AG04450 (cell line): ENCODE measurements at regions not wholly inside any gene's neighbourhood (a gene's known extent, or its start where the extent isn't known, plus 50 kb on each side); places are given as distances from the start of the nearest gene placed in this dataset.
A peak's percentile ranks its signal among the peaks of the same experiment; 100 is the strongest.

ENCODE experiments used
- CTCF ChIA-PET: fragments of 300-600, 350-600 bp; formaldehyde crosslinking; extraction: SDS; loops from one replicate; lab custom pipeline; 2022; ENCODE audit warnings: antibody characterized with exemption, inconsistent platforms; lab: Charles Lee
- POLR2A ChIA-PET: fragments of 350-600 bp; formaldehyde crosslinking; extraction: SDS; loops from one replicate; lab custom pipeline; 2021; ENCODE audit warnings: antibody characterized with exemption, inconsistent platforms; lab: Yijun Ruan, JAX
- DNase-seq: peaks from one replicate; pipeline ENCODE4 v3.0.0-alpha.2; 2011; ENCODE audit warnings: low read depth, low spot score
- H3K27ac ChIP-seq: one replicate; pipeline ENCODE4 v1.5.1; 2012; ENCODE audit warnings: low read depth, low read length, control low read depth
- H3K27me3 ChIP-seq: one replicate; pipeline ENCODE4 v1.6.0; 2012; ENCODE audit warnings: low read length; ENCODE audit not compliant: control insufficient read depth, insufficient read depth
- H3K4me3 ChIP-seq: 2 replicates; pipeline ENCODE4 v1.5.1; 2011; ENCODE audit warnings: mild to moderate bottlenecking, low read depth, low read length, control low read depth
- H3K9me3 ChIP-seq: 2 replicates; pipeline ENCODE4 v1.5.1; 2012; ENCODE audit warnings: low read length; ENCODE audit not compliant: control insufficient read depth, insufficient read depth
- CTCF ChIP-seq: IDR thresholded peaks from 2 replicates; pipeline ENCODE4 v1.5.1; 2011; ENCODE audit warnings: low read depth, low read length, control low read depth, inconsistent platforms

DNA sequence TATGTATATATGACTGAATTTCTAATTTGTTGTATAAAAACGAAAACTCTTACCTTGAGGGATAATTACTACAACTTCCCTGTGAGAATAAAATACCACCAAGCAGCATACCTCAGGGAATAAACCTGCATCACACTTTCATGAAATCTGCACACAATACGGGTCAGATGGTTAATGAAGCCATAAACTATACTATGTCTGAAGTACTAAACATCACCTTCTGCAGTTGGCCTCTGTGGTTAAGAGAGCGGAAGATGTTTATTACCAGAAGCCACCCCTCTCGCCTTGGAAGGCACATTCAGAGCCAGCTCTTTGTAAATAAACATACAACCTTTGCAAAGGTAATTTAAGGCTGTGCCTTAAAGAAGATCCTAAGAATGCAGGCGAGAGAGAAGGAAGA lies 462.1 kb upstream of the NR2F2 start:
- no peak overlapping the region for H3K27ac ChIP-seq
- no peaks in the 10 kb centered on the region for H3K9me3 ChIP-seq
- CTCF ChIA-PET, result interaction anchor here (0.7 kb wide), 1 partner anchor 99 kb away, joined by 3 read pairs; no protein-coding TSS in a partner anchor
- DNase-seq, result no peak
- TF ChIP-seq CTCF, result no peak
- H3K27me3 ChIP-seq, result no peaks in the 10 kb centered on the region
- no peak overlapping the region for H3K4me3 ChIP-seq
- POLR2A ChIA-PET, result no interaction called here

- ChIA-PET POLR2A (no interaction called here), CTCF (no interaction called here)
- no peaks in the 10 kb centered on the region for H3K27me3 ChIP-seq
- no peaks in the 10 kb centered on the region for H3K9me3 ChIP-seq
- H3K27ac ChIP-seq, result no peak overlapping the region
- DNase-seq, result no peak
- no peak overlapping the region for H3K4me3 ChIP-seq
- no peak for TF ChIP-seq CTCF
Measured at GRCh38 chr15:95868970-95869369, 461.5 kb upstream of the NR2F2 start.

DNA sequence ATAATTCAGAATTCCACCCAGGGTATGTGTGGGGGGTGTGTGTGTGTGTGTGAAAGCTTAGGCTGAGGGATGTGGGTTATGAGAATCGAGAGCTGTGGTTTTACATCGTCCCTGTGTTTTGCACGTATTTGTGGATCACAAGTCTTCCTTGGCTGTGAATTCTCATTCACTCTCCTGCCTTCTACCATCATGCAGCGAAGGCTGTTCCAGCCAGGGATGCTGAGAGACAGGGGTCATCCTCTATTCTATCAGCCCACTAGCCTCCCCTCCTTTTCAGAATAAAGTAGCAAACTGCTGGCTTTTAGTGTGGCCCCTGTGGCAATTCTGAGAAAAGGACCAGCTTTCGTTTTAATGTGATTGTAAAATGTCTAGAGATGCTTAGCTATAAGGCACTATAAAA lies 460.6 kb upstream of the NR2F2 start:
- ChIA-PET POLR2A (no interaction called here), CTCF (no interaction called here)
- Histone ChIP-seq H3K27me3 (no peaks in the 10 kb centered on the region), H3K9me3 (no peaks in the 10 kb centered on the region), H3K27ac (no peak overlapping the region), H3K4me3 (no peak overlapping the region)
- no peak for TF ChIP-seq CTCF
- DNase-seq, result no peak

GRCh38 chr15:95872366-95872771 lies 458.1 kb upstream of the NR2F2 start:
- peak; percentile 33 for DNase-seq
- CTCF ChIA-PET, result interaction anchor here (0.6 kb wide), 1 partner anchor 66 kb away, joined by 4 read pairs; no protein-coding TSS in a partner anchor
- no peak overlapping the region for H3K4me3 ChIP-seq
- H3K9me3 ChIP-seq, result no peaks in the 10 kb centered on the region
- TF ChIP-seq CTCF, result no peak
- POLR2A ChIA-PET, result no interaction called here
- H3K27me3 ChIP-seq, result no peaks in the 10 kb centered on the region
- no peak overlapping the region for H3K27ac ChIP-seq

DNA sequence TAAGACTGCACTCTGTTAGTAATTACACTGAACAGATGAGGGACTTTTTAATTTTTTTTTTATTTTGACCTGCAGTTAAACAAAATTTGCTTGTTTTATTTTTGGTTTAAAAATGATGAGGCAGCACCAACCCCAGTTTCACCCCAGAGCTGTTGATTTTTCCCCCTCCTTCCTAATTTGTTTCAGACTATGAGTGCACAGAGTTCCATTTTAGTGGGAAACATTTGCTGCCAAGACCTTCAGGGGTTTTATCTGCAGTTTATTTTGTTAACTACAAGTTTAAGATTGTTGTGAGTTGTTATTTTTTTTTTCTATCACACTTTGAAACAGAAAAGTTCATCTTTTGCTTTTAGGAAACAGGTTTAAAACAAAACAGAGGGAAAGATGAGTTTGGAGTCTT lies 455.9 kb upstream of the NR2F2 start:
- ChIA-PET CTCF (no interaction called here), POLR2A (no interaction called here)
- Histone ChIP-seq H3K9me3 (no peaks in the 10 kb centered on the region), H3K27me3 (no peaks in the 10 kb centered on the region), H3K4me3 (no peak overlapping the region), H3K27ac (no peak overlapping the region)
- DNase-seq, result no peak
- TF ChIP-seq CTCF, result no peak
